Frontal cortex (tissue), 3 donors: ENCODE measurements at regions not wholly inside any gene's neighbourhood (a gene's known extent, or its start where the extent isn't known, plus 50 kb on each side); places are given as distances from the start of the nearest gene placed in this dataset.

ENCODE experiments used
- DNase-seq, 2 donors: peaks; one replicate each; pipeline ENCODE4 v3.0.0; 2012; ENCODE audit warnings: low spot score in 2 of 2
- FAIRE-seq: peaks from 2 replicates; lab custom pipeline; 2012; peaks lifted over from hg19 to GRCh38; lab: Jason Lieb, UNC
- donor health status: control.
- donor health status: control.
- donor health status: control.

- FAIRE-seq (no peak), DNase-seq (no peak)
Measured at GRCh38 chr7:156492170-156492569, 148.4 kb upstream of the RNF32 start.

- DNase-seq (no peak), FAIRE-seq (no peak)
Measured at GRCh38 chr7:156491435-156491834, 149.1 kb upstream of the RNF32 start.

- DNase-seq: no peak
- FAIRE-seq: no peak
Measured at GRCh38 chr7:156490021-156490800, 150.4 kb upstream of the RNF32 start.

- no peak for FAIRE-seq
- DNase-seq: no peak
Measured at GRCh38 chr7:156487811-156488533, 152.6 kb upstream of the RNF32 start.

GRCh38 chr7:156480671-156481070 is 159.9 kb upstream of the RNF32 start:
- DNase-seq (no peak), FAIRE-seq (no peak)

GRCh38 chr7:156479596-156479995 is 161.0 kb upstream of the RNF32 start:
- no peak for FAIRE-seq
- DNase-seq: no peak

- no peak for DNase-seq
- FAIRE-seq: no peak
Measured at GRCh38 chr7:156478486-156478885, 162.1 kb upstream of the RNF32 start.

- DNase-seq (peak in 1 of 2 donors; percentile 41), FAIRE-seq (no peak)
Measured at GRCh38 chr7:156475666-156476065, 164.9 kb upstream of the RNF32 start.

GRCh38 chr7:156475179-156475578 is 165.4 kb upstream of the RNF32 start:
- no peak for FAIRE-seq
- no peak for DNase-seq

- FAIRE-seq (no peak), DNase-seq (no peak)
Measured at GRCh38 chr7:156474241-156474743, 166.3 kb upstream of the RNF32 start.

- DNase-seq: peak; percentile 36 to 60
- FAIRE-seq: no peak
Measured at GRCh38 chr7:156473476-156474240, 166.9 kb upstream of the RNF32 start.

GRCh38 chr7:156472267-156472666 is 168.3 kb upstream of the RNF32 start:
- DNase-seq (no peak), FAIRE-seq (no peak)

GRCh38 chr7:156470399-156471320 is 169.9 kb upstream of the RNF32 start:
- no peak for FAIRE-seq

GRCh38 chr7:156466955-156467625 is 173.5 kb upstream of the RNF32 start:
- DNase-seq (no peak), FAIRE-seq (no peak)

More at GRCh38 chr7:156470399-156471320, 169.9 kb upstream of the RNF32 start:
- DNase-seq: no peak

- FAIRE-seq (no peak), DNase-seq (no peak)
Measured at GRCh38 chr7:156466272-156466671, 174.3 kb upstream of the RNF32 start.

GRCh38 chr7:156465186-156465585 is 175.4 kb upstream of the RNF32 start:
- no peak for FAIRE-seq
- no peak for DNase-seq

GRCh38 chr7:156464339-156464738 is 176.2 kb upstream of the RNF32 start:
- DNase-seq (no peak), FAIRE-seq (no peak)

GRCh38 chr7:156463280-156463679 is 177.3 kb upstream of the RNF32 start:
- FAIRE-seq: no peak

More at GRCh38 chr7:156463280-156463679, 177.3 kb upstream of the RNF32 start:
- no peak for DNase-seq
